ENCODE measurements at regions not wholly inside any gene's neighbourhood (a gene's known extent, or its start where the extent isn't known, plus 50 kb on each side); places are given as distances from the start of the nearest gene placed in this dataset.

- no peak for DNase-seq
Observed at GRCh38 chr2:147792966-147793617, 51.7 kb upstream of the ACVR2A start.

DNA sequence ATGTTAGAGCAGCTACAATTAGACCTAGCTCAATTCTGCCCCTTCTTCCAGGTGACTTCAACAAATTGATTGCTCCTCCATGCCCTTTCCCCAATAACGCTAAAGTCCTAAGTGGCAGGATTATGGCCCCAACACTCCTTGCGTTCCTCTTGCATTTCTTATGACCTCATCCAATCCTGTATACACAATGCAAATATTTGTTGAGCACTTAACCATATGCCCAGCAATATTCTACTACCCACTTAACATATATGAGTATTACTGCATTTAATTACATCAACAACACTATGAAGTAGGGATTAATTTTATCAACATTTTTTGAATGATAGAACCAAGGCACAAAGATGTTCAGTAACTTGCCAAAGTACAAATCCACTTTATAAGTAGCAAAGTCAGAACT, 54.2 kb upstream of the ACVR2A start:
- no peak for DNase-seq

DNA sequence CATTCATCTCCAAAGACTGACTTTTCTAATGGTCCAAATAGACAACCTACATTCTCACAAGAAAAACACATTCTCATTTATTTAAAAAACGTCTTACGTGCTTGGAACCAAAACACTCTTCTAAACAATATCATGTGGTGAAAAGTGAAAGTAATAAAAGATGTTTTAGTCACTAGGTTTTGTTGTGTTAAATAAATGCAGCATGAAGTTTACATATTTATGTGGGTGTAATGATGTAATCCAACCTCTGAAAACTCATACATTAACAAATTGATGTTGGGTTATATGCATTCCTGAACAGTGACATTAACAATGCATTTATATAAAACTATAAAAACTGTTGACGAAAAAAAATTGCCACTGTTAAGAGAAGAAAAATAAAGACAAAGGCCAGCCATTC, 55.1 kb upstream of the ACVR2A start:
- DNase-seq, result no peak

- DNase-seq, result no peak
Observed at GRCh38 chr2:147789287-147789686, 55.5 kb upstream of the ACVR2A start.

GRCh38 chr2:147782141-147782930, 62.5 kb upstream of the ACVR2A start:
- no peak for DNase-seq

GRCh38 chr2:147779440-147779839, 65.4 kb upstream of the ACVR2A start:
- no peak for DNase-seq

DNA sequence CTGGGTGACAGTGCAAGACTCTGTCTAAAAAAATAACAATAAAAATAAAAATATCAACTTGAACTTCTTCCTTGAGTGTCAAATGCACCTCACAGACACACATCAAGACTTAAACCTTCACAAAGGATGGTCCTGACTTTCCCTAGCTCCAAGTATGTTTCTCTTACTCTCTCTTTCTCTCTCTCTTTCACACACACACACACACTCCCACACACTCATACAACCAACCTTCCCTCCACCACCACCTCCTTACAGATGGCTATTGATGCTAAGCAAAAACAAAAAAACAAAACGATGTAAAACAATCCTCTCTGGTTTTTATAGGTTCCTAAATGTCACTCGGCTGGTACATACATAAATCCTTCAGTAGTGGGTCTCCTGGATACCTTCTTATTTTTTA, 67.4 kb upstream of the ACVR2A start:
- no peak for DNase-seq

DNA sequence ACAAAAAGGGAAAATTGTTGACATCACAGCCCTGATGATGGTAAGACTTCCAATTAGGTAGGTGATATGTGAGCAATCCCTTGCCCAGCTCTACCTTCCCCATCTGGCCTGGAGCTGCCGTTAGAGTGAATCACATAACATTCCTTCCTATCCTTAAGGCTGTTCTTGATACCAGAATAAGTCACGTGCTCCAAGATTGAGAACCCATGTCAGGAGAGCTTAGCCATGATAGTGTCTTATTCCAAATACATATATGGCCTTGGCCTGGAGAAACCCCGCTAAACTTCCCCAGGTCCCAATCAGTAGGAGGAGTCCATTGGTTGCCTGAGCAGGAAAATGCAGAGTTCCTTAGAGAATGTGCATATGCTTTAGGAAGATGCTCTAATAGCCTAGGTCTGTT, 70.0 kb upstream of the ACVR2A start:
- no peak for DNase-seq

GRCh38 chr2:147773479-147773878, 71.3 kb upstream of the ACVR2A start:
- no peak for DNase-seq

- DNase-seq, result no peak
Observed at GRCh38 chr2:147772781-147773180, 72.0 kb upstream of the ACVR2A start.

DNA sequence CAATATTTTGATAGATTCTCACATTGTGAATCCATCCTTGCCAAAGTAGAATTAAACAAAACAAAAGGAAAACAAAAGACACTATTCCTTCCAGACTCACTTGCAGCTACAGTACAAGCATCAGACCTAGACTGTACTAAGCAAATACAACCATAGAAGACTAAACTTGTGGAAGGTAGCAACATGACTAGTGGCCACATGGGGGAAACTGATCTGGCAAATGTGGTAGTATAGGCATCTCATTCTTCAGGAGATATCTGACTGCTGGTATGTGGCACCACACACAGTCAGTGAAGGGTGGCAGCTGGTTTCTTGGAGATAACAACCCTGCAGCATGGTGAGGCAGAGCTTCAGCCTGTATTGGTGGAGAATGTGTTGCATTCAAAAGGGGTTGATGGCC, 81.0 kb upstream of the ACVR2A start:
- DNase-seq, result peak; percentile 2

- DNase-seq, result no peak
Observed at GRCh38 chr2:147760984-147761383, 83.8 kb upstream of the ACVR2A start.

DNA sequence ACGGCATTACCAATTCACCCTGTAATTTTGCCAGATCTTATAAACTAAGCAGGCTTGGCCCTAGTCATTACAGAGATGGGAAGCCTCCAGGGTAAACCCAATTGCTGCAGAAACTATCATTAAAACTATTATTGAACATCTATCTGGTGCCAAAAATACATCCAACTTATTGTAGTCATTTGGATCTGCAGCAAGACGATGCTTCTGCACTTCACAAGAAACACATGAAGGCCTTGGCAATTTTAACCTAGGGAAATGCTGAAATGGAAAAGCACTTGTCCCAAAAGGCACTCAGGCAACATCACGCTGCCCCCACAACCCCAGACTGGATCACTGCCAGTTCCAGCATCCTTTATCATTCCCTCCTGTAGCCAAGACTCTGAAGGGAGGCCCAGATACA, 85.3 kb upstream of the ACVR2A start:
- DNase-seq, result no peak

DNA sequence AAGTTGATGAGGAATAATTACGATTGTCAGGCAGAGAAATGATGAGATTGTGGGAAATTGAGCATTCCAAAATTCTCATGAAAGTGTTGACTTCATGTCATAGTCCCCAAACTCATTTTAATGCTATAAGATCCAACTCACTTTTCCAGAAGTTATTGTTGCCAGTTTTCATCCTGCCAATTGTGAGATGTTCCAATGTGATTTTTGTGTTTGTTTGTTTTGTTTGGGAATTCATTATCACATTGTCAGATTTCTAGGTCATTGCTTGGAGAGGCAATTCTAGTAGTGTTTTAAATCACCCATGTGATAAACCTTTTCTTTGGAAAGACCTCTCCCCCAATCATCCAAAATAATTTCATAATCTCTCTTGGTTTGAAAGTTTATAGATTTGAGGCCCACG, 86.0 kb upstream of the ACVR2A start:
- DNase-seq, result no peak

DNA sequence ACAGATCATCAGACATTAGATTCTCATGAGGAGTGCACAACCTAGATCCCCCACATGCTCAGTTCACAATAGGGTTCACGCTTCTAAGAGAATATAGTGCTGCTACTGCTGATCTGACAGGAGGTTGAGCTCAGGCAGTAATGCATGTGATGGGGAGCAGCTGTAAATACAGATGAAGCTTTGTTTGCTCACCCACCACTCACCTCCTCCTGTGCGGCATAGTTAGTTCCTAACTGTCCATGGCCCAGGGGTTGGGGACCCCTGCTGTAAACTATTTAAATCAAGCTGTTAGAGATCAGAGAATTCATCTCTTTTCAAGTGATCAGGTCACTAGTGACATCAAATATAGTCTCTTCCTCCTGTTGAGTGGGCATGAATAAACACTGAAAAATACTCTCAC, 88.8 kb upstream of the ACVR2A start:
- DNase-seq, result no peak

DNA sequence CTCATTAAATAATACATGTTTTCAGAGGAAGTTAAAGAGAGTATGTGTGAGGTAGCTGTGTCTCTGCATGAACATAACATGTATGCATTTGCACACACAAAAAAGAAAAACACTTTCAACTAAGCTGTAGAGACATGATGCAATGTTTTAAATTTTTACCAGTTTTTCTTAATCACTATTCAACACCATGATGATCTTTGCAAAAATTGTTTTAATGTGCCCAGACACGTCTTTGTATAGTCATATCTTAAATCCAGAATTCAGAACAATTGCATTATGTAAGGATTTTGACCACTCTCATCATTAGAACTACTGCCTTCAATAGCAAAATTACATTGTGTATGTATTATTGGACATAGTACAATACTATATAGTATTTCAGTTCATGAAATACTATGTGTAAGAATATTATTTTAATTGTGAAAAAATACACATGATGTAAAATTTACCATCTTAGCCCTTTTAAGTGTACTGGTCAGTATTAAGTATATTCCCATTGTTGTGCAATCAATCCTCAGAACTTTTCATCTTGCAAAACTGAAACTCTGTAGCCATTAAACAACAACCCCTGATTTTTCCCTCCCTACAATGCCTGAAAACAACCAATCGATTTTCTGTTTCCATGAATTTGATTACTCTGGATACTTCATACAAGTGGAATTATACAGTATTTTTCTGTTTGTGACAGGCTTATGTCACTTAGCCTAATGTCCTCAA, 104.5 kb upstream of the ACVR2A start:
- DNase-seq, result no peak

GRCh38 chr2:147739508-147739907, 105.3 kb upstream of the ACVR2A start:
- DNase-seq, result peak; percentile 3

DNA sequence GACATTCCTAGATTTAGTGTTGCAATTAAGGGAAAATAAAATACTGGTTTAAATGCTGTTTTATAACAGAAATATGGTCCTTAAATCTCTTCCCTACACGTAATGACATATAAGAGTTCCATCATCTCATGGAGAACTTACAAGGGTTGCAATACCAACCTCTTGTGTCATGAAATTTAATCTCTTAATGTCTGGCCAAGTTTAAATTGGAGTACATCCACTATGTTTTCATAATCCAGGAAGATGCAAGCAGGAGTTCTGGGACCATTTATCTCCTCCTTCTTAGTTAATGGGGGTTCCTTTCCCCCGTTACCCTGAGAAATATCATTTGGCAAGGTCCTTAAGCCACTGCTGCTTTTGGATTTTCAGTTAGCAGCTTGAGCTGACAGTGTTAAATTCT, 126.0 kb upstream of the ACVR2A start:
- no peak for DNase-seq

- DNase-seq, result no peak
Observed at GRCh38 chr2:147716906-147717305, 127.9 kb upstream of the ACVR2A start.

DNA sequence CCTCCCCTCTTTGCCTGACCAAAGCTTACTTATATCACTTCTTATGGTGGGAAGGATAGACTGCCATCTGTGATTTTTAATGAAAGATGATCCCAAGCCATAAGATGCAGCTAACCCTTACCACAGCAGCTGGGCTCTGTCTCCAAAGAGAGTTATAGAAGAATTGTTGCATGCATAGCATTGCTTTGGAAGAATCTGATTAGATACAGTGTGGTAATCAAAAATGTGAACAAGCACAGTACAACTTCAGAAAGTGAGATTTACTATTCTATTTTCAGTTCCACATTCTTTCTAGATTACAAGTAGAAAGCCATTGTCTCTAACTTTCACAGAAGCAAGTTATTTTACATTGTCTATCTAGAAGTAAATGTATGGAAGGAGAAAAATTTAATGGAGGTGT, 129.0 kb upstream of the ACVR2A start:
- DNase-seq, result no peak

GRCh38 chr2:147714582-147714981, 130.2 kb upstream of the ACVR2A start:
- DNase-seq, result no peak

DNA sequence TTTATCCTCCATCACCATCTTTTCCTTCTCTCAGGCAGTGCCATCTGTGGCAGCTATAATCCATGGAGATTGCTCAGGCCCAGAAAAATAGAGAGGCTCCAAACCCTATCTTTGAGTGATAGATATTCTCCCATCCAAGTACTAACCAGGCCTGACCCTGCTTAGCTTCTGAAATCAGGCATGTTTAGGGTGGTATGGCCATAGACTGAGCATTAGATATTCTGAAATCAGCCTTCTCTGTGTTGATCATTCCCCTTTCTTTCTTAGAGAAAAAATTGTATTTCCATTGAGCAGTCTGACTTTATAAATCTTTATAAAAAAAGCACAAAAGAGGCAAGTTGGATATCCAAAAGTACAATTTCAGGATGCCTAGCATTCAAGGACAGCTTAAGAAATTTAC, 131.5 kb upstream of the ACVR2A start:
- no peak for DNase-seq

DNA sequence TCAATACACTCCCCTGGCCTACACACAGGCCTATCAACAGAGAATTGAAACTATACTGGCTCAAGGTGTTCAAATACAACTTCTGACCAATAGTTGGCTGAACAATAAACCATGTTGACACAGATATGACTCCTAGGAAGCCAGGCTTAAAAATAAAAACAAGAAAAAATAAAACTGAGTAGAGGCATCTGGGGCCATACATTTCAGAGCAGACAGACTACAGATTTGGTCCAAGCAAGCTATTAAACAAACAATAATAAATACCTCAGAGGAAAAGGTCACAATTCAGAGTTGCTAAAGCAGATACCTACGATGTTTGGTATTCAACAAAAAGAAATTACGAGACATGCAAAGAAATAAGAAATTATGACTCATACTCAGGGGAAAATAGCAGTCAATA, 132.8 kb upstream of the ACVR2A start:
- no peak for DNase-seq

- no peak for DNase-seq
Observed at GRCh38 chr2:147711031-147711430, 133.8 kb upstream of the ACVR2A start.

Measured in hematopoietic multipotent progenitor cell treated with erythropoietin and hydrocortisone succinate and interleukin-3 and kit ligand, for 6 days (in vitro differentiated cells).